GM18511 (cell line): ENCODE measurements at regions not wholly inside any gene's neighbourhood (a gene's known extent, or its start where the extent isn't known, plus 50 kb on each side); places are given as distances from the start of the nearest gene placed in this dataset.
A peak's percentile ranks its signal among the peaks of the same experiment; 100 is the strongest.

Experiments used
- ATAC-seq: cut with Tn5 transposase; IDR thresholded peaks from one replicate; pipeline ENCODE4 v1.9.1; 2021; ENCODE audit warnings: mild to moderate bottlenecking, moderate library complexity; ENCODE audit not compliant: unreplicated experiment

DNA sequence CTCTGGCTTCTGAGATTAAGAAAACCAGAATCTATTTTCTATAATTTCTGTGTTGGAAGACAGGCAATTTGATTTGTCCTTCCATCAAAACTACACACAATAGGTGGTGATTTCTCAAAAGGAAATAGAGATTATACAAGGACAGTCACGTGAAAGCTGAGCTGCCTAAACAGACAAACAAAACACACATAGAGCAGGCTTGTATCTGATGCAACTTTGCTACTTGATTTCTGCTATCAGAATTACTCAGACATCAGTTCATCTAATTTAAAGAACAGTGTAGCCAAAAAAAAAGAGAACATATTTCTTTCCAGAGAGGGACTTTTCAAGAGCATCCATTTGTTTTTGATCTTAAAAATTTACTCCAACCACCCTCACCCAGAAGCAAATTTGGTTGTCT lies 2128.3 kb upstream of the C9orf72 start:
- no peak for ATAC-seq

DNA sequence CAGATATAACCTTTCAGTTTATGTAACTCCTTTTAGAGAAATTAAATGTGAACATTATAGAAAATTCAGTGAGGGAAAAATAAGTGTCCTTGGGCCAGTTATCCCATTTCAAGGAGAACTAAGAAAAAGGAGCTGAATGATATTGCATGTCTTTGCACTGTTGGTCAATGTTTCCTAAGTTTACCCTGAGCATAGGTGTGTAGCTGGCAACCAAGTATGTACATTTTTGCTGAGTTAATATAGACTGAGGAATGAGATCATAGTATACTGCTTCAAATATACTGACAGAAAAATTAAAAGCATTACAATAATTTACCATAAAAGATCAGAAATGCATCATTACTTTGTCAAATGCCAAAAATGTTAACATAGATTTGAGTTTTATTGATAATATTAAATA lies 2128.7 kb upstream of the C9orf72 start:
- no peak for ATAC-seq

DNA sequence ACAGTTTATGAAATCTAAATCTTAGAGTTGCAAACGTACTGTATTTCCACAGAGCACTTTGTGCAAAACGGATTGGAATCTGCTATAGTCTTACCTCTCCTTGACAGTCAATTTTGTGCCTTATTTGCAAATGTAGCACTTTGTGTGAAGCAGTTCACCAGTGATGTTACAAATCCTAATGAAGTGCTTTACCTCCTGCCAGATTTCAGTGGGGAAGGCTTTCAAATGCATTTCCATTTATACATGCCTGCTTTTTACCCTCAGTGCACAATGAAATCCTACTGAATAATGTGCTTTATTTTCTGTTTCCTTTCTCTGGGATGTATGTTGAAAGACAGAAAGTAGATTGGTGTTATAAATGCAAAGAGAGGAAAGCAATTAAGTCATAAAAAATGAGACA lies 2141.6 kb upstream of the C9orf72 start:
- ATAC-seq = no peak

DNA sequence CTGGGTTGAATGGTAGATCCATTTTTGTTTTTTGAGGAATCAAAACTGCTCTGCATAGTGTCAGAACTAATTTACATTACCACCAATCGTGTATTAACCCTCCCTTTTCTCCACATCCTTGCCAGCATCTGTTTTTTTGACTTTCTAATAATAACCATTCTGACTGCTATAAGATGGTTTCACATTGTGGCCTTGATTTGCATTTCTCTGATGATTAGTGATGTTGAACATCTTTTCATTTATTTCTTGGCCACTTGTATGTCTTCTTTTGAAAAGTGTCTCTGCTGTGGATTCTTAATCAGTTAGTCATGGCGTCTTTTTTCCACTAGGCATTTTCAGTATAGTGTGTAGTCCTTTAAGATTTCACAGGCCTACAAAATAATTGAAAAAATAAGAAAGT lies 2144.3 kb upstream of the C9orf72 start:
- no peak for ATAC-seq

DNA sequence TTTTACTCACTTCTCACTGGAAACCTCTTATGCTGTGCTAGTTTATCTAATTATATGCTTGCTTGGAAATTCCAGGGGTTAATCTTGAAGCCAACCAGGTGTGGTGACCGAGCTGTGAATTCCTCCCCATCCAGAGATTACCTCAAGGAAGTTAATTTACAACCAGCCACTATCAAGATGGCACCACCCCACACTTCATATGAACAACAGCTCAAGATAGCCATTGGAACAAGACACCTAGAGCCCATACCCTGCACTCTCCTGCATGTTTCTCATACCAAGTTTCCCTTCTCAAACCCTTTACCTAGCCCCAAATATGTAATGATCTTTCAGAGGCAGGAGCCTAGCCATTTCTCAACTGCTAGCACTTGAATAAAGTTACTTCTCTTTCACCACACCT lies 2156.9 kb upstream of the C9orf72 start:
- ATAC-seq = no peak

DNA sequence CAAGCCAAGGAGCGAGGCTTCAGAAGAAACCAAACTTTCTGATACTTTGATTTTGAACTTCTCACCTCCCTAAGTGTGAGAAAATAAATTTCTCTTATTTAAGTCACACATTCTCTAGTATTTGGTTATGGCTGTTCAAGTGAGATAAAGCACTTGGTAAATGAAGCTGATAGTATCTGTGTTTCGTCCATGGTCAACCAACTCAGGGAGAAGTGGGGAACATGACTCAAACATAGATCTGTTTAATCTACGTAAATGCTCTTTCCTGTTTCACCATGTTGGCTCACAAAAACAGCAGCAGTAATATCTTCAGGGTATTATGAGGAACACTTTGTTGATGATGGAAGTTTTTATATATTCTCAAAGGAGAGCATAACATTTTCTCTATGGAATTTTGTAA lies 2167.2 kb upstream of the C9orf72 start:
- no peak for ATAC-seq

DNA sequence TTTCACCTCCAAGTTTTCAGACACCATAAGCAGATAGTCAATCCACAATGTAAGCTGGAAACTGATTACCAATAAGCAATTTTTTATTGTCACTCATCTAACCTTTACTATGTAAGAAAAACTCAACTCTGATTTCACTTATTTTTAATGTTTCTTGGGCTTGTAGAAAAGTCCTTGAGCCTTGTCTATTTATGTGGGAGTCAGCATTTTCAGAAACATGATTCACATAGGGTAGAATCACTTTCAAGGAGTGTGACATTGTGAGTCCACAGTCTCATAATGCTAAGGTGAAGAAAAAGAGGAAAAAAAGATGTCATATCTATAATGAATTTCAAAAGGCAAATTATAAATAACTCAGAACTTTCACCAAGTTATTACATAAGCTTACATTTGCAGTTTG lies 2167.9 kb upstream of the C9orf72 start:
- no peak for ATAC-seq

DNA sequence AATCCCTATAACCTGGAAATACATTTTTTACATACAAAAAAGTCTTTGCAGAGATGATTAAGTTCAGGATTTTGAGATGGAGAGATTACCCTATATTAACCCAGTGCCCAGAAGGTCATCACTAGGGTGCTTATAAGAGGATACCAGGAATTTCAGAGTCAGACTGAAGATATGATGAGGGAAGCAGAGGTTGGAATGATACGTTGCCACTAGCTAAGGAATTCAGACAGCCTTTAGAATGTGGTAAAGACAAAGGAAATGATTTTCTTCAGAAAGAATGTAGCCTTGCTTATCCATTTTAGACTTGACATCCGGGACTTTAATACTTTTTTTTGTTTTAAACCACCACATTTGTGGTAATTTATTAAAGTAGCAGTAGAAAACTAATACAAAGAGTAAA lies 2176.8 kb upstream of the C9orf72 start:
- ATAC-seq = no peak

DNA sequence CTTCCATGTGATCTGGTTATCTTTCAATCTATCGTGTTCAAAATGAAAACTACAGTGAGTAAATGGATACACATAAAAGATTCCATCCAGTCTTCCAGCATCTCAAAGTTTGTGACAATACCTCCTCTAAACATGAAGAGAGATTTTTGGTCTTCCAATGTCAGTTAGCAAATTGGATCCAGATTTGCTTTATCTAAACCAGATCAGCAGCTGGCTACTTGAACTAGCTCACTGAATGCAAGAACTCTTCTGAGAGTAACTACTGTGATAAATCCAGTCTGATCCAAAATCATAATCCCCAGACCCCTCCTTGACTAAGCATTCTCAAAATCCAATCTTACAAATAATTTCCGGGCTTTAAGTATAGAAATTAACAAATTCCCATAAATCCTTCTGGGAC lies 2177.9 kb upstream of the C9orf72 start:
- ATAC-seq = no peak

DNA sequence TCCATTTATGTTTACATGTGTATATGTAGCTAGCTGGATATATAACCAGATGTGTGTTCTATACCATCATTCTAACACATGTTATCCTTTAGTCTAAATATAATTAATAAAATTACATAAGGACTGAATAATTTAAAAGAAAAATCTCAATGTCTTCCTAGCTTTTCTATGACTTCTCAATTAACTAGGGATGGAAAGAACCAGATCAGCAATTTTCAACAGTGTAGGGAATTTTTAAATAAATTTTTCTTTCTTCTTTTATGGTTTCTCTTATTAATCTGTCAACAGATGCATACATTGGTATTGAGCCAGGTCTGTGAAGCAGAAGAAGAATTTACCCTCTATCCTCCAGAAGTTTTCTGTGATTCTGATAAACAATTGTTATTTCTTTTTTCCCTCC lies 2180.4 kb upstream of the C9orf72 start:
- no peak for ATAC-seq

DNA sequence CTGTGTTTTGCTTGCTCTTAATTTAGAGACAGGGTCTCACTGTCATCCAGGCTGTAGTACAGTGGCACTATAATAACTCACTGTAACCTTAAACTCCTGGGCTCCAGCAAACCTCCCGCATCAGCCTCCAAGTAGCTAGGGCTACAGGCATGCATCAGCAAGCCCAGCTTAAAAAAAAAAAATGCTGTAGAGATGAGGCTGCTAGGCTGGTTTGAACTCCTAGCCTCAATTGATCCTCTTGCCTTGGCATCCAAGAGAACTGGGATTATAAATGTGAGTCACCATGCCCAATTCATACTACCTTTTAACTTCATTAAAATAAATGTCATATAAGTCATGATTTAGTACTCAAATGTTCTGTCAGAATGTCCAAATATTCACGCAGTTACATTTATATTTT lies 2195.7 kb upstream of the C9orf72 start:
- no peak for ATAC-seq

DNA sequence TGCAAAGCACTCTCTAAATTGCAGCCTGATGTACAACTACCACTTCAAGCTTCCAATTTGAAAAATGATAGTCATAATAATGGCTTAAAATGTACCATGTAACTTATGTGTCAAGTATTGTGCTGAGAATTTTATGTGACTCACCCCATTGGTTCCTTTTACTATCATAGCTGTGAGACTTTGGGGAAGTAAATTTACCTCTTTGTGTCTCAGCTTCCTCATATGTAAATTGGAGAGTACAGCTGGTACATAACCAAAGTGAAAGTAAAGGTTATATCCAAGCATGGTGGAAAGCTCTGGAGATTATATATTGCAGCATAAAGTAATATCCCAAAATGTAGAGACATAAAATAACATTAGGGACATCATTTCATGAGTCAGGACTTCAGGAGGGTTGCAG lies 2200.4 kb upstream of the C9orf72 start:
- ATAC-seq = no peak

DNA sequence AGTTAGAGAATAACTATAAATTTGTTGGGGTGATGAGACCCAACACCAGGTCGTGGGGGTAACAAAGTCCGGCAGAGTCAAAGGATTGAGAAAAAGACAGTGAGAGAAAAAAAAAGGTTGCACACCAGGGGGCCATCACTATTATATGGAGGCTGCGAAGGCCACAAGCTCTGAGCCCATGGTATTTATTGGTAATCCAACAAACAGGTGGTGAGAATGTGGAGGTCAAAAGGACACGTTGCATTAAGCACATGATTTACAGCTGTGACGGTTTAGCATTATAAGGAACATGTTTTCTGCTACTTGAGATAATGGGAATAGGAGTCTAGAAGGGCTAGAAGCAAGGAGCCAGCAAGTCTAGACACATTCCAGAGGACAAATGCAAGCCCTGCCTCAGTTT lies 2202.2 kb upstream of the C9orf72 start:
- ATAC-seq = no peak

DNA sequence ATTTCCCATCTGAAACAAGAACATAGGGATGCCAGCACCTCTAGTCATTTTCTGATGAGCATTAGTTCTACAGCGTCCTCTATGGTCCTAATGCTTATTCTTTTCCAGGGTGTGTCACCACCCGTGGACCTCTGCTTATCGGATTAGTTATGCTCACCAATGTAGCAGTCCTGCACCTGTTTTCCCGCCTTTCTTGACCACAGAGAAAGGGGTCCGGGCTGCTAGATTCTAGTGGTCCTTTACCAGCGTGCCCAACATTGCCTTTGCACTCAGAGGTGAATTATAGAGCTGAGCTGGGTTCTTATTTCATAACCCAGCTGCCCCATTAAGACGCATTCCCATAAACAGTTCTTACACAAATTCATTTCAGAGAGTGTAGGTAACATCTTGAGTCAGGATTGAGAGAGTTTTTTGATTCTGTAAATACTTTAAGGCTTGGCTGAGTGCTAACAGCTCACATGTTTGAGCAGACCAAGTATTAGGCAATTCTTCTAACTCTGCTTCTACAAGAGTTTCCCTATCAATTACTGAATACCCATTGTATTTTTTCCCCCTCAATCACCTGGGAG lies 2205.1 kb upstream of the C9orf72 start:
- no peak for ATAC-seq

DNA sequence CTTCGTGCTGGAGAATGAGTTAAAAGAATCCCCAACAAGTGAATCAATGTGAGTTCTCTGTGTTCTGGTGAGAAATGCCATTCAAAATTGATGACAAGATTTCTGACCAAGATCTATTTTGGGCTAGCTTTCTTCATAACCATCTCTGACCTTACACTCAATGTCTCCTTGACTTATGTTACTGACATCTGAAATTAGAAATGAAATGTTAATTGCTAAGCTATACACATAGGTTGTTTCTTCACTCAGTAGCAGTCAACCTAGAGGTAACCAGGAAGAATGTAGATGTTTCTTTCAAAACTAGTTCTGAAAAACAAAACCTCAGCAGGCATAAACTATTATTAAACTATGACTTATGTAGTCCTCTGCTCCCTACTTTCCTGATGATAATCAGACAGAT lies 2220.7 kb upstream of the C9orf72 start:
- no peak for ATAC-seq

DNA sequence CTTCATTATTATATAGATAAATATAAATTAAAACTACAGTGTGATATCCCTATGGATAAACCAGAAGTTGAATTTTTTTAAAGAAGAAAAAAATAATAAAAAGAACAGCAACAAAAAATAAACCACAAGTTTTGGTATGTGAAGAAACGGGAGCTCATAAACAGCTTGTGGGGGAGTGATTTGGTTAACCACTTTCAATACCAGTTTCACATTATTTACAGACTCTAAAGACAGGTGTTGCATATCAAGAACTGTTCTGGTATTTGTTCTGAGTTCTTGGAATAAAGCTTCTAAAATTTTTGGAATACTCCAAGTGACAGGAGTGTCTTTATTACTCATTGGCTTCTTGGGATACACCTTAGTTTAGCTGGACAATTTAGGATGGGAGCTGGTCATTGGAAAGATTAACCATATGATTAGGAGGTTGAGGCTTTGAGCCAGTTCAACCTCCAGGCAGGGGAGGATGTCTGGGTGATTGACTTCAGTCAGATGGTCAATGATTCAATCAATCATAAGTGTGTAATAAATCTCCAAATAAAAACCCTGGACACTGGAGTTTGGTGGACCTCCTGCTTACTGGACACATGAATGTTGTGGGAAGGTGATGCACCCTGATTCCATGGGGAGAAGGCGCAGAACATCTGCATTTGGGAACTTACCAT lies 2223.1 kb upstream of the C9orf72 start:
- peak; percentile 80 for ATAC-seq

DNA sequence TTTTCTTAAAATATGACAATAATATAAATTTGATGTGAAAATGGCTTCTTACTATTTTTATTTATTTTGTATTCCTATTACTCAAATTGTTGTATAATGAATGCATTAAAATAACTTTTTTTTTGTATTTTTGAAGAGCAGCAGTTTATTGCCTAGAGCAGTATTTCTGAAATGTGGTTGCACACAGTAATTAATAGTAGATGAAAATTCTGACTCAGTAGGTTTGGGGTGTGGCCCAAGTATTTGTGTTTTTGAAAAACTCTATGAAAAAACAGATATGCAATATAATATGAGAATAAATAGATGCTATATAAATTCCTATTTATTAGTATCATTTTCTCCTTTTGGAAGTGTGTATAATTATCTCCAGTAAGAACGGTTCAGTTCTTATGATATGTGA lies 2225.3 kb upstream of the C9orf72 start:
- no peak for ATAC-seq

DNA sequence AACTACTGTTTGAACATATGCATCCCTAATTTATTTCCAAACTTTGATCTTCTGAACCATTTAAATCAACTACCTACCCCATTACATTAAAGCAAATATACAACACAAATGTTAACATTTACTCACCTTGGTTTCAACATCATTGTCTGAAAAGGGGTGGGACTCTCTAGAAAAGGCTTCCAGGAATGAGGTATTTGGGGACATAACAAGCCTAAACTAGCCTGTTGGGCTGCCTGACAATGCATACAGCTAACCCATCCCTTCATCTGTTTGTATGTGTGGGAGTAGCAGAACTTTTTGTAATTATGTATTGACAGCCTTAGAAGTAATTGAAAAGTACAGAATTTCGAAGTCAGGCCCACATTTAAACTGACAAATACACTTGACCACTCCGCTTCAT lies 2225.9 kb upstream of the C9orf72 start:
- ATAC-seq = no peak

DNA sequence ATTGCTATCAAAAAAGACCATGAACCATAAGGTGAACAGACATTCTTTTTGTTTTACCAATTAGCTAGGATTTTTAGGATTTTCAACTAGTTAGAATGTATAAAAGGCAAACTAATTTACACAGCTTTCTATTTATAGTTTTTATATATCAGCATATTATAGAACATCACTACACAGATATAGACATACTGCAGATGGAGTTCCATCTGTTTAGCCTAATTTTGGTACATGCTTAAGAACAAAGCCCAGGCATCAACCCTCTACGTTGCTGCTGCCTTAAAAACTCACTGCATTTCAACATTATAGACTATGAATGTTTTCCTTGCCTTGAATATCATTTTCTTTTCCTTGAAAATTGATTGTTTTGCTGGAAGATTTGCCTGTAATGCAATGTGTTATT lies 2227.5 kb upstream of the C9orf72 start:
- no peak for ATAC-seq

DNA sequence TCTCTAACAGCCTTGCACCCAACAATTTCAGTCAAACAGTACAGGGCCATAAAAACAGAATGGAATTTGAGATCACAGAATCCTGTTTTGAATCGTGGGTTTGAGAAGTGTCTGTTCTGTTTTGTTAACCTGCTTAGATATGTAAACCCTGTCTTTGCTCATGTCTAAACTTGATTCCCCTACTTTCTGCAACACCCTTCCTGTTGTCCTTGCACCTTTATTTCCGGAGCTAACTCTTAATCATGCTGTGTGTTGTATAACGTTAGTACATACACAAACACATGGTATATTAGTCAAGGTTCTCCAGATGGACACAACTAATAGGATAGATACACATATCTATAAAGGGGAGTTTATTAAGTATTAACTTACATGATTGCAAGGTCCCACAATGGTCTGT lies 2229.2 kb upstream of the C9orf72 start:
- ATAC-seq = no peak

DNA sequence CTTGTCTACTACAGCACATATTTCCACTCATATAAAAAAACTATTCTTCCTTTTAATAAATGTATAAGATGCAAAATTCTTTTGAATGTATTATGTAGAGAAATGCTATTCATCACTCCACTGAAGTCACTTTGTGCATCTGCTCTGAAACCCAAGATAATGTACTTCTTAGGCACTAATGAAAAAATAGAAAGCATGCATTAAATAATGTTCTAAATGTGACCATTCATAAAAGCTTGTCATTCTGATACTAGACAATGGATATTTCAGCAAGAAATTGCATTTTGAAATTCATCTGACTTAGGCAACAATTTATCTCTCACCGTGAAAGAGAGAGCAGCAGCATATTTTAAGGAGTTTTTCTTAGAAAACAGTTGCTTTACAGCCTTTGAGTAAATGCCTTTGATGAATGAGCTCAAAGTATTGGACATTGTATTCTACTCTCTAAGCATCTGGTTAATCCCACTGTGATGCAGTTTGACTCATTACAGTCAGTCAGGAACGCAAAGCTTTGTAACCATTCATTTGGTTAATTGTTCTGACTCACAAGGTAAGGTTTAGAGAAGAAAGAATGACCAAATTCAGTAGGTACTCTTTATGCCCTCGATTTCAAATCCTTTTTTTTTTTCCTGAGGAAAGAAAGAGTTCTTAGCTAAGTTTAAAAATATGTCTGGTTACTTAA lies 2233.8 kb upstream of the C9orf72 start:
- no peak for ATAC-seq

DNA sequence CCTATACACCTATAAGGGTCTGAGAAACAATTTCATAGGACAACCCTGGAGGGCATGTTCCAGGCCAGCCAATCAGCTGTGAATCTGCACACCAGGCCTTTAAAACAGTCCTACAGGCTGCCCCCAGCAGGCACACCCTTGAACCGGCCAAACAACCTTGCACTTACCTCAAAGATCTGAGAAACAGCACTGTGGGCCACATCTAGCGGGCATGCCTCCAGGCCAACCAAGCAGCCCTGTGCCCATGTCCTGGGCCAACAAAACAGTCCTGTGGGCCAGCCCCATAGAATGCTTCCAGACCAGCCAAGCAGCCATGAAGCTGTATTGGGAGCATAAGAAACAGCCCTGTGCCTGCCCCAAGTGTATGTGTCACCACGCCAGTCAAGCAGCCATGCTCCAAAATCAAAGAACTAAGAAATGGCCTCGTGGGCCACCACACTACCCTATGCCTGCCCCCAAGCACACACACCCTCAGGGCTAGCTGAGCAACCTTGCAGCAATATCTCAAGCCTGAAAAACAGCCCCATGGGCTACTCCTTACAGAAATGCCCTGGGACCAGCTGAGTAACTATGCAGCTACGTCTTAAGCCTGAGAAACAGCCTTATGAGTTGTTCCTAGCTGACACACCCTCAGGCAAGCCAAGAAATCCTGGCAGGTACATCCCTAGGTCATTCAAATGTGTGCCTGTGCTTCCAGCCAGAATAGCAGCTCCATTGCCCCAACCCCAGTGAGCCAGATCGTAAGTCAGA lies 2243.8 kb upstream of the C9orf72 start:
- ATAC-seq = no peak
